ENCODE measurements at regions not wholly inside any gene's neighbourhood (a gene's known extent, or its start where the extent isn't known, plus 50 kb on each side); places are given as distances from the start of the nearest gene placed in this dataset.

DNA sequence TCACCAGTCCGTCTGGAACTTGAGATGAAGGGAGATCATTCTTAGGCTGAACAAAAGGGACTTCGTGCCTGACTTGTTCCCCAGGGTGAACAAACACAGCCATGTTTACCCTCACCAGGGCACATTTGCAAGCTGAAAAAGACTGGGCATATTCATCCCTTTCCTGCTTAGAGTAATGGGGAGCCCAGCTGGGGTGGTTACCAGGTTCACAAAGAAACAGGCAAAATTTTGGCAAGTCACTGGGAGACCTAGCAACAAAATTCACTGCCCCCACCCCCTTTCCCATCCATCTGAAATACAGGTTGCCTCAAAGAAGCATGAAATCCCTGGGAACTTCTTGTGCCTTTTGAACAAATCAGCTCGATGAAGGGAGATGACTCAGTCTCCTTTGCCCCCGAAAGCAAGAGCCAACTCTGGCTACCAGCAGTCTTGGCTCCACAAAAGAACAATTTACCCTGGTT is 775.0 kb downstream of the SQOR start:
- DNase-seq (ENCODE audit: low read depth in 2 of 2) = no peak

DNA sequence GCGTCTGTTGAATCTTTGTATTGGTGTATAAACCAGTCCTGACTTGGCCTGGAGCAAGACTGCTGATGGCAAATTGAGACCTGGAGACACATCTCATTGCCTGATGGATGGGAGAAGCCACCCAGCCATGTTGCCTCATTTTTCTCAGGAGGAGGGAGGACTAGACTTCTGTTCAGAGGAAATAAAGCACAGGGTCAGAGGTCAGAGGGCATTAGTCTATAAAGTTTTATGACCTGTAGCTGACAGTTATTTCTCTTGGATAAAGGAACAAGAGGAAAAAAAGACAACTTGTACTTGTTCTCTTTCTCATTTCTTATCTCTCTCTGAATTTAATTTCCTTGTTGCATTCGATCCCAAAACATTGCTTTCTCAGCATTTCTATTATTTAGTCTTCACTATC is 775.9 kb downstream of the SQOR start:
- no peak for DNase-seq (ENCODE audit: low read depth in 2 of 2)

DNA sequence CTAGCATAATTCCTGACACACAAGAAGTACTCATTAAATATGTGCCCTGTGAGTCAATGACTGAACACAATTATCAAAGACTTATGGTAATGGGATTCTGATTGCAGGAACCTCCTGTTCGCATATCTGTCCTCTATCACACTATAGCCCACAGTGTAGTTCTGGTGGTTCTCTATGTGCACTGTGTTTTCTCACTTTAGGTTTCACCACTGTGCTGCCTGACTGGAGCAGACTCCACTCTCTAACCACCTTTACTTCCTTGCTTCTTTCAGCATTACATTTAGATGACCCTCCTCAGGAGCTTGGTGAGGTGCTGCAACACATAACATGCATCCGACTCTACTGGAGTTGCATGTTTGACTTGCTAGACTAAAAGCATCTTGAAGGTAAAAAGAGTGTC is 777.1 kb downstream of the SQOR start:
- DNase-seq (ENCODE audit: low read depth in 2 of 2) = no peak

DNA sequence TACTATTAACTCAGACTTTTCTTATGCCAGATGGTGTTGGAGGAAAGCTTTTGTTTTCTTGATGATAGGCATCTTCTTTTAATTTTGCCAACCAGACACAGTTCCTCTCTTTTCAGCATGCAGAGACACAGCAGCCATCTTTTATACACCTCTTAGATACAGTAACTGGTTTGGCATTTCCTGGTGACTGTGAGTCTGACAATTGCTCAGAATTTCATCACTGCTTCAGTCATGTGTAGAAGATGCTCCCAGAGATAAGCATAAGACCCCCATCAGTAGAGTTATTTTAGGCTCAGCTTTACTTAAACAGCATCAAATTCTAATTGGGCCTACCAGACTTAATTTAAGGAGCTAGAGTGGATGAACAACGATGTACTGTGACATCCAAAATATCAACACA is 779.0 kb downstream of the SQOR start:
- DNase-seq (ENCODE audit: low read depth in 2 of 2) = no peak

DNA sequence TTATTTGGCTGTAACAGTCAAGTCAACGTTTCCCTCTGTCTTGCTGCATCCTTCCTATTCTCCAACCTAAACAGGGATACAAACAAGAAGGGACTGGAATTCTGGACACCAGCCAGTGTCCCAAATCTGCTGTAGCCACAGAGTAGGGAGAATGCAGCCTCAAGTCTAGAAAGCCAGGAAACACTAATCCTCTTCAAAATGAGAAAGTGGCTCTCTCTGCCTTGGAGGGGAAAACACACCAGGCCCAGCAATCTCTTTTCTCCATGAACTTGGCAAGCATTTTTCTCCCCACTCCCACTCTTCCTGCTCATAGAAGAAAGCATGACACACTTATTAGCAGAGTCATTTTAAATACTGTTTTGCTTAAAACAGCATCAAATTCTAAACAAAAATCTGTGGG is 781.7 kb downstream of the SQOR start:
- no peak for DNase-seq (ENCODE audit: low read depth in 2 of 2)

DNA sequence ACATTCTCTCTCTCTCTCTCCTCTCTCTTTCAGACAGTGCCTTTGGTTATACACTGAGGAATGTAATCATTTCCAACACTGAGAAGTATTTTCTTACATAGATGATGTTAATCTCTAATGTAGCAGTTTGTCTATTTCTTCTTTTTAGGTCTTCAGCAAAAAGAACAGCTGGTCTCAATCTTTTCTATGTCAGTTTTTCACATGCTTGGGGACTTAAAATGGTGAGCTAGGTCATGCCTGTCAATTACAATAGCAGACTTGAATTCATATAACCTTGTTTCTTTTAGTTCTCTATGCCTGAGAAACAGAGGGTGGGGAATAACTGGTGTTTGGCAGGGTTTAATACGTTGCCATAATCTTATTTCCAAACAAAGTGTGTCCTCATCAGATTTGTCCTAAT is 786.2 kb downstream of the SQOR start:
- DNase-seq (ENCODE audit: low read depth in 2 of 2) = no peak

DNA sequence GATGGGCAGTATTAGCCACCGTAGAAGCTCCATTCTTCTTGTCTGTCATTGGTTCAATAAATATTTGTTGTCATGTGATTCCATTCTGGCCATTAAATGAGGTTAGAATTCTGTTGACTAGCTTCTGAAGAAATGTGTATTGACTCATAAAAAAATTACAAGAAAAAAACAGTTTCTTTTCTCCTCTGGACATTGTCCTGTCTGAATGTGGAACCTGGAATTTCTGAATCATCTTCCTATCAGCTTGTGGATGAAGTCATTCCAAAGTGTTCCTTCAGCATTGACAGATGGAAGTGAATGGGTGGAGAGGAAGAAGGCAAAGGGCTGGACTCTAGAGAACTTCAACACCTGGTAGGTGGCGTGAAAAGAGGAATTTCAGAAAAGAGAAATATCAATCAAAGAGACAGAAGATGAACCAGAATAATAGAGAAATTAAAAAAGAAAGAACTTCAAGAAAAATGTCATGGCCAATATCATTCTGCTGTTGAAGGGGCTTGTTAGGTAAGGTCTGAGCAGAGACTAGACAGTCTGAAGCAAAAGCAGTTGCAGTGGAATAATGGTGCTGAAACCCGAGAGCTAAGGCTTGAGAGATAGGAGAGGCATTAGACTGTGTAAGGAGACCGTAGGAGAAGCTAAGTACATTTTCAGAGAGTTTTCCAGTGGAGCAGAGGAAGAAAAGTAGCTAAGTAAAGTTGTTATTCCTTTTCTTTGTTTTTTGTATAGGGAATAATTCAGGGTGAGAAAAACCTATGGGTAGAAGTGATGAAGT is 806.6 kb downstream of the SQOR start:
- no peak for DNase-seq (ENCODE audit: low read depth in 2 of 2)

DNA sequence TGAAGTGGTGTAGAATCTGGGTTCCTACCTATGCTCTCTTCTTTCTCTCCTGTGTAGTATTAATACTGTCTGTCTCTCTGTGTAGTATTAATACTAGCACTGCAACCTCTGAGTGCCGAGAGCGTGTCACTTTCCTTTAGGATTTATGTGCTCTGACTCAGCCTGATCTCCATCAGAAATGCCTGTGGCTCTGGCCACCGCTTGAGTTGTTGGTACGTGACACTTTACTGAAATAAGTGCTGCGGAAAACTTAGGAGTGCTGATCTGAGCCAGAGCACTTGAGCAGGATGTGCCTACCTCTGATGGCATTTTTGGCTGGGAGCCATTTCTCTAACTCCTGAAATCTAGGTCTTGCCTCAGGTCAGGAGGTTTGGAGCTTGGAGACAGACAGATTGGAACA is 807.4 kb downstream of the SQOR start:
- DNase-seq (ENCODE audit: low read depth in 2 of 2) = no peak

DNA sequence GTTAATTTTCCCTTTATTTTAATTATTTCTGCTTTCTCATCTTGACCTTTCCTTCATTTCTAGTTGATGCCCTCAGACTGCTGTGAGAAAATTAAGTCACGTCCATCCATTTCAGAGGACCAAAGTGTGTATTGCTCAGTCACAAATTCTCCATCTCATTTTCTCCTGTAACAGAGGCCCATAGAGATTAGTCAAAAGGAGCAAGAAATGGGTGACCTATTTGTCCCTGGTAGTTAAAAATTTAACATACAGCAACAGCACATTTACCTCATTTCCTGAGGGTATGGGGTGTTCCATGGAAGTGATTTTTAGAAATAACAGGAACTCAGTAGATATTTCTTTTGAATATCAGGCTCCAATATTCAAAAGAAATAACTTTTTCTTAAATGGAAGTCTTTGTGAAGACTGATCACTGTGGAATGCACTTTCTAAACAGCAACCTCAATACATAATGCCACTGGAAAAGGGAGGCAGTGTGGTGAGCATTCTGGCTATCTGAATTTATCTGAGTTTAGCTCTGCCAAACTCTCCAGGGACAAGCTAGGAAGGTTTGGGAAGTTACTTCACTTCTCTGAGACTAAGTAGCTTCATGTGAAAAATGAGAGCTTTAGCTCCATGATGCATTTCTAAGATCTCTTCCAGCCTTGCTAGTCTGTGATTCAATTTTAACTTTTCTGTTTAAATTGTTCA is 808.2 kb downstream of the SQOR start:
- no peak for DNase-seq (ENCODE audit: low read depth in 2 of 2)

DNA sequence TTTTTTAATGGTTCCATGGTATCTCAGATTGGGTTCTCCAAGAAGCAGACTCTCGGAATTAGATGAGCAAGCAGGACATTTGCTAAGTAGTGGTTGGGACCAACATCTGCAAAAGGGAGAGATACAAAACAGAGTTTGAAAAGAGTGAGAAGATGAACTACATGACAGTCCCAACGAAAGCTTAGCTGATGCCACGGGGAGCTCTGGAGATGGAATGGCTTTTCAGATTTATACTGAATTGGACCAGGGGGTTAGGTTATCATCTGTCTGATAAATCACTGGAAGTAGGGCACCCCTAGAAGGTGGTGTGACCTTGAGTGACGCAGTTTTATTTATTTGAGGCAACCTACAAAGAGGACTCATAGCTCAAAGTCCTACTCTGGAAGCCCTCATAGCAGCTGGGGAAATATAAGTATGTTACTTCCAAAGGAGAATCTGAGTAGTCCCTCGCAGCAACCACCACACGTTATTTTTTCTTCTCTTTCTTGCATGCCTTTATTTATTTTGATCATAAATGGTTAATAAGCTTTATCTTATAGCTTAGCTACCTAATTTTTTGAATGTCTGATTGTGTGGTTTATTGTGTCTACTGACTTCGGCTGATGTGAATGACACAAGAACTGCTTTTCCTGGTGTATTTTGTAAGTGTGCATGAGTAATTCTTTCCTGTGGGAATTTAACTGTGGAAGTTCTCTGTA is 815.4 kb downstream of the SQOR start:
- no peak for DNase-seq (ENCODE audit: low read depth in 2 of 2)

DNA sequence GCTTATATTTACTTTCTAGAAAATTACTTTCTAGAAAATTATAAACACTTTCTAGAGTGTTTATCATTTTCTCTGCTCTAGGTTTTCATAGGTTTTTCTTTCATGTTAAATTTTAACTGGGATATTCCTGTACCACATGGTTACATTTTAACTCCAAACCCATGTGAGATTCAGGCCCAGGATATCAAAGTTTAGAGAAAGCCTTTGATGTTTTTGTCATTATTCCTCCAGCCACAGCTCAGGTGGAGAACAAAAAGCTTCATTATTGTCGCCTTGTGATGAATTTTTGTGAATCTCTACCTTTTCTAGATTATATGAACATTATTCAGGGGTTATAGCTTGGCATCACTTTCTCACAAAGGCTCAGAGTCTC is 816.0 kb downstream of the SQOR start:
- DNase-seq (ENCODE audit: low read depth in 2 of 2) = no peak

DNA sequence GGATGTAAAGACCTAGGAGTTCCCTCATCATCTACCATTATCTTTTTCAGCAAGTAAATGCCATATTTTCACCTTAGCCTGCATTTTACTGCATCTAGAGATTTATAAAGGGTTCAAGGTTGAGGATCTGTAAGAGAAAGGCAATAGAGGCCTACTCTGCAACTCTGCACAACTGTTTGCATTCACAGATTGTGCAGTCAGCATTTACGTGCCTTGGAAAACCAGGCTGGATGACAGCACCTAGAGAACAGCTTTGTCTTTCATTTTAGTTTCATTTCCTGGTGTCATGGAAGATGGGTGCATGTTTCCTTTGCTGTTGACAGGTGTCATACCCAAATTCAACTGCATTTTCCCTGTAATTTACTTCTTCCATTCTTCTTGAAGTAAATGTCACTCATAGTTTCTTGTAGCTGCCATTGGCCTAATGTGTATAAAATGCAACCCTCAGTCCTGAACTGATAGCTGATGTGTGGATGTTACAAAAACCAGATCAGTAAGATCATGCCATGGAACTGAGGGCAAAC is 817.5 kb downstream of the SQOR start:
- no peak for DNase-seq (ENCODE audit: low read depth in 2 of 2)

DNA sequence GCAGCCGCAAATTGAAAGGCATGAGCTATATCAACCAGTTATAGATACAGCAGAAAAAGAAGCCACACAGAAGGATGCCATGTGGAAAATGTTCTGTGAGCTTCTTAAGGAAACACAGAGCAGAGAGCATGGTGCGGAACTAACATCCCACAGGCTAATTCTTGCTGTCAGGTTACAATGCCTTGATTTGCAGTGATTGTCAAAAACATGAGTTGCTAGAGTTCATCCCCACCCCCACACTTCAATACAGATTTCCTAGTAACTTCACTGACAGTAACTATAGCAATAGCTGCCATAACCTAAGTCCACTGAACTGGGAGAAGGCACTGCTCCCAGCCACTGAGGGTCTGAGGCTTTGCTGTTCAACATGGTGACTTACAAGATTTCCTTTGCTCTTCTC is 821.6 kb downstream of the SQOR start:
- DNase-seq (ENCODE audit: low read depth in 2 of 2) = no peak

DNA sequence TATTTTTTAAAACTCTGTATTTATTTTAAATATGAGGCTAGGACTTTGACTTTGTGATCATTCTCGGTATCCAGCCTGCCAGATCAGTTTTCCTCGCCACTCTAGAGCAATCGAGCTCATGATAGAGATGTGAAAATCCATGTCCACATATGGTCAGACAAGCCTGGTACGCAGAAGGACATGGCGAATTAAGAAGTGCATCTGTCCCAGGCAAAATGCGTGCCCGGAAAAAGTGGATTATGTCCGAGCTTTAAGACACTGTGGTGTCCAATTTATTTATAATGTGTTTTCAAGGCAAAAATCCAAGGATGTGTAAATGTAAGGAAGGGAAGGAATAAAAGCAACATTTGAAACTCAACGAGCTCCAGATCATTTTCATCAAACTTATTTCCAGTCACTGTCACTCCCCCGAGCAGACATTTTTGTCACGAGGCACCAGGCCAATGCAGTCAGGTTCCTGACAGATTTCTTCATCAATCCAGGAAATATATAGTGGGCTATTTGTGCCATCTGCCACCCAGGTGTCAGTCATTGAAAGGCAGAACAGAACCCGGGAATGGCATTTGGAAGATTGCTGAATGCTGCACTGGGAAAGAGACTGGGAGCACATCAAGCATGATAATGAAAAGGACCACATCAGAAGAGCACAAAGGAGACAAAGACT is 825.7 kb downstream of the SQOR start:
- DNase-seq (ENCODE audit: low read depth in 2 of 2) = no peak

DNA sequence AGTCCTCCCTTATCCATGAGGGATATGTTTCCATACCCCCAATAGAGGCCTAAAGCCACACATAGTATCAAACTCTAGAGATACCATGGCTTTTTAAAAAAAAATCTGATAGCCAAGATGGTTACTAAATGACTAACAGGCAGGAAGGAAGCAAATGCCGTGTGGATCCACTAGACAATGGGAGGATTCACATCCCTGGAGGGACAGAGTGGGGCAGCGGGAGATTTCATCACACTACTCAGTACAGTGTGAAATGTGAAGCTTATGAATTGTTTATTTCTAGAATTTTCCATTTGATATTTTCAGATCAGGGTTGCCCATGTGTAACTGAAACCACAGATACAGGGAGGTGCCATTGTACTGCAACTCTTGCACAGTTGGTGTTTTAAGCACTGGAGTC is 826.6 kb downstream of the SQOR start:
- DNase-seq (ENCODE audit: low read depth in 2 of 2) = peak in 1 of 2 donors; percentile 43

DNA sequence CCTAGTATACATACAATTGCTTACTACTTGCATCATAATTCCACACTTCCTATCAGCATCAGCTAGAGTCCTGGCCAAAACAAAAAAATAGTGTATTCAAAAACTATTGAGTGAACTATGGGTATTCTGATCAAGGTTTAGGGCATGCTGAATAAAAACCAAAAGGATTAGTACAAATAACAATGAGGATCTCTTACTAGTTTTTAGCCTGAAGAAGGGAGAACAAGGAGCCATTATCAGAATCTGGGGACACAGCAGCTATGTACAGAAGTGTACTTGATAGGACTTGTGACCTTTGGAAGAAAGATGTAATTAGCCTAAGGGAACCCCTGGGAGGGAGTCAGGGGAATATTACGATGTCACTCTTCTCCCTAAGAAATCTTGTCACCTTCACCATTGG is 832.2 kb downstream of the SQOR start:
- no peak for DNase-seq (ENCODE audit: low read depth in 2 of 2)

DNA sequence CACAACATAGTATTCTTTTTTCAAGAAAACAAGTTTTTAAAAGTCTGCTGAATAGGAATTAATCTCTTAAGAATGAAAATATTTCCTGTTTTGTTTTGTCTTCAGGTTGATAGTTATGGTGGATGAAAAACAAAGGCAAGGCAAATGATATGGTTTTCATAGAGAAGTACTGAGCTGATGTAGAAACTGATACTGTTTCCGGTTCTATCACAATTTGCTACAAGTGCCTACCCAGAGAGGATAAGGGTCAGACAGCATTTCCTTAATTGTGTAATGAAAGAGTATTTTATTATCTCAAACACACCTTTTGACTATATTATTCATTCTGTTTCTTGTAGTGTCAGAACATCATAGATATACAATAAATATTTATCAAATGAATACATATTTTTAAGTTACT is 836.3 kb downstream of the SQOR start:
- DNase-seq (ENCODE audit: low read depth in 2 of 2) = no peak

DNA sequence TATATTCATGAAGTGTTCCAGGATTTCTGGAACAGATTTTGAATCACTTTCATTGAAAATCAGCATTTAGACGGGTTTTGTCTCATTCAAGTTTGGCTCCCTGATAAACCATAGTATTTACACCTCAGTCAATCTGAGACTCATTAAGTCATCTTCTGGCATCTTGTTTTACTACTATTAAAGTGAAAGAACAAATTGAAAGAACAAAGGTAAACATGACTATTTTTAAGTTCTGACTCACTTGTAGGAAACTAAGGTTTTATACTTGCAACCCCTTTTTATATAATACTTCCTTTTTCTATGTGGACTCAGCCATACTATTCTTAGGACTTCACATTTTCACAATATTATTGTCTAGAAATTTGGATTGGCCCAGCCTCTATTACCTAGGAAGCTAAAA is 854.4 kb downstream of the SQOR start:
- DNase-seq (ENCODE audit: low read depth in 2 of 2) = no peak

DNA sequence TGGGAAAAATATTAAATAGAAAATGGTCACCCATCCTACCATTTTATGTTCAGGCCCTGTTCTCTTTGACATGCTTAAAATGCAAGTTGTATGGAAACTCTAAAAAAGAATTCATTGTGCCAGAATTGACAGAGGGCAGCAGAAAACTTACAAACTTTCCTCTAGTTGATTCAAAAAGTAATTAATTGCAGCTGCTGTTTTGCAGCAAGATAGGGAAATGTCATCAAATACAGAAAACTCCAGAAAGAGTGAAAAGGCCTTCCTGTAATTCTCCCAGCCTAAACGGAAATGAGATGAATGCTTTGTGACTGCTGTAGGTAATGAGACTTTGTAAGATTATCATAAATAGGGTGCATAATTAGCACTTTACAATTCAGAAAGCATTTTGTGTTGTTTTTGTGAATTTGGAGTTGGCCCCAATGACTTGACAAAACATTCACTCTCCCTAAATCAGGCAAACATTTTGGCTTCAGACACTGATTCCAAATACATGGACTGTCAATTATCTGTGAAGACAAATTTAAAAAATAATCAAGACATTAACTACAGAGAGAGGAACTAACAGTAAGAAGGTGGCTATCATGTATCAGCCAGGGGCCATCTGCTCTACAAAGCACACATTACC is 861.8 kb downstream of the SQOR start:
- no peak for DNase-seq (ENCODE audit: low read depth in 2 of 2)

DNA sequence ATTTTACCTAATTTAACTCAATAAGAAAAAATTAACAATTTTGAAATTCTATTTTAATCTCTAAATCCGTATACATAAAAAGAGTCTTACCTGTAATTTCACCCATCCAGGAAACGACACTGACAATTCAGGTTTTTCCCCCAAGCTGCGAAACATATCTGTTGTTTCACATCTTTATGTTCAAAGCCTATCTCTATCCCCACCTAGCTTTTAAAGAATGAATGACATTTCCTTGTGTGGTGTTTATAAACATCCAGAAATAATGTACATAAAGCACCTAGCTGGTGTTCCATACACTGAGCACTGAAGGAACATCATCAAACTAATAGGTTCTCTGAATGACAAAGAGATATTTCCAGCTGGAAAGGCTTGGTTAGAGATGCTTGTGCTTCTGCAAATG is 867.8 kb downstream of the SQOR start:
- no peak for DNase-seq (ENCODE audit: low read depth in 2 of 2)

DNA sequence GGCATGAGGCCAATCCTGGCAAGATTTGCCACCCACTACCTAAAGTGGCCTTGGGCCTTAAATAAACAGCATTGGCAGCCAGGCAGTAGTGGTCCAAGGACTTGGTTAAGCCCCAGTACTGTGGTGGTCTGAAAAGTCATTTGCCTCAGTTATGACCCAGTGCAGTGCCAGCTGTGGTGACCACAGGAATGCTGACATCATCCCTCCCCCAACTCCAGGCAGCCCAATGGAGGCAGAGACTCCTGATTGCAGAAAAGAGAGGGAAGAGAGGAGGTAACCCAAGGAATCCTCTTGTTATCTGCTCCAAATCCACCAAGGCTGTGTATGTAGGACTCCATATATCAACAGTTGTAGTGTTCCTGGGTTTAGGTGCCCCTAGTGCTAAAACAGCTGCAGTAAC is 883.6 kb downstream of the SQOR start:
- no peak for DNase-seq (ENCODE audit: low read depth in 2 of 2)

DNA sequence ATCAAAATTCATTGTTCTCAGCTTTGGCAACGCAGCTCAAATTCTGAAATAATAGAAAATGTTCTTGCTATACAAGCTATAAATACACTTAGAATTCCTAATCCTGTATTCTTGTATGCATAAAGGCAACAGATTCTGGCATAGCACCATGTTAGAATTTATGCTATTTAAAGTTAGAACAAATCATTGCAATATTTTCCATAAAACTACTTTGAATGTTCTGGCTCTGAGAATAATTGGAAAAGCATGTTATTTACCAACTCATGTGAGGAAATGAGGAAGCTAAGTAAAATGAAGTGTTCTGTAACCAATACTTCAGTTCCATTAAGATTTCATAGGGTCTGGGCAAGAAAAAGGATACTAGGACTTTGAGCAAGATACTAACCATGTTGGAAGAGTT is 888.9 kb downstream of the SQOR start:
- DNase-seq (ENCODE audit: low read depth in 2 of 2) = no peak
